ENCODE measurements at regions not wholly inside any gene's neighbourhood (a gene's known extent, or its start where the extent isn't known, plus 50 kb on each side); places are given as distances from the start of the nearest gene placed in this dataset.

DNA sequence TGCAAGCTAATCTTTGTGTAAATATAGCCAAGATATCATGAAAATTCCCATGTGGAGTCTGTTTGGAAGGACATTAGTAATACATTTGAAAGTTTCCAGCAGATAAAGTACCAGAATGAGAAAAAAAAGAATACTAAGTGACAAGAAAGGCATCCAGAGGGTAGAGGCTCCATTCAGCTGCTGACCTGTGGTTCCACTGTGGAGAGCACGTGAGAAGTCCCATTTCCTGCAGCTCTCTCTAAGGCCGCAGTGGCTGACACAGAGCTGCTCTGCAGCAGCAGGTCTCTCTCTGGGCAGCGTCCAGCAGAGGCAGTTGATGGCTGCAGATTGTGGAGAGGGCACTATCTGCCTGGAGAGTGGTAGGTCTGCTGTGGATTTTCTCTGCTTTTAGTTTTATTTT, 100.1 kb upstream of the TMEM72 start:
- no TSS peak for BruUV-seq (replicated peaks)
- no peak overlapping the region for H3K27ac Mint-ChIP-seq (ENCODE audit: unreplicated experiment)
- no peak for TF ChIP-seq CTCF (IDR thresholded peaks at IDR 0.05; ENCODE audit: unreplicated experiment)
- no peak overlapping the region for H3K4me3 Mint-ChIP-seq (ENCODE audit: low read depth, unreplicated experiment)
- intact Hi-C loops (cut with micrococcal nuclease; ENCODE audit: unreplicated experiment): no loop called here
- H3K36me3 Mint-ChIP-seq (ENCODE audit: insufficient read depth, unreplicated experiment): no peaks in the 10 kb centered on the region
- H3K4me1 Mint-ChIP-seq (ENCODE audit: low read depth, unreplicated experiment): no peaks in the 10 kb centered on the region
- no peaks in the 10 kb centered on the region for H3K27me3 Mint-ChIP-seq (ENCODE audit: unreplicated experiment)
- CTCF ChIA-PET: no interaction called here
- DNase-seq: no peak
- H3K9me3 Mint-ChIP-seq (ENCODE audit: low read depth, unreplicated experiment): no peaks in the 10 kb centered on the region

DNA sequence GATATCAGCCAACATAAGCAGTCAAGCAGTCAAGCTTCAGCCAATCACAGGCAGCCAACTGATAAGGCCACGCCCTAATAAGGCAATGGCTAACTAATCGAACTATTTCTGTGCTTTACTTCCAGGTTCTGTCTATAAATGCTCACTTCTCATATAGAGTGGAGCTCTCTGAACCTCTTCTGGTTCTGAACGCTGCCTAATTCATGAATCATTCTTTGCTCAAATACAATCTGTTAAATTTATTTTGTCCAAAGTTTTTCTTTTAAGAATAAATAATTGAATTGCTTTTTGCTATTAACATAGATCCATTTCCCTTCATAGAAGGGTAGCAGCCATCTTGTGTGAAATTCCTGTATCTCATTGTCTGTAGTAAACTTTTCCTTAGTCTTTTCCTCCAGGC, 97.9 kb upstream of the TMEM72 start:
- CTCF ChIA-PET: no interaction called here
- intact Hi-C loops (cut with micrococcal nuclease; ENCODE audit: unreplicated experiment): no loop called here
- Mint-ChIP-seq H3K9me3 (ENCODE audit: low read depth, unreplicated experiment) (no peaks in the 10 kb centered on the region), H3K36me3 (ENCODE audit: insufficient read depth, unreplicated experiment) (no peaks in the 10 kb centered on the region), H3K4me3 (ENCODE audit: low read depth, unreplicated experiment) (no peak overlapping the region), H3K27me3 (ENCODE audit: unreplicated experiment) (no peaks in the 10 kb centered on the region), H3K27ac (ENCODE audit: unreplicated experiment) (no peak overlapping the region), H3K4me1 (ENCODE audit: low read depth, unreplicated experiment) (no peaks in the 10 kb centered on the region)
- BruUV-seq (replicated peaks): no TSS peak
- TF ChIP-seq CTCF (IDR thresholded peaks at IDR 0.05; ENCODE audit: unreplicated experiment): no peak
- no peak for DNase-seq

- no peak for DNase-seq
- Mint-ChIP-seq H3K36me3 (ENCODE audit: insufficient read depth, unreplicated experiment) (no peaks in the 10 kb centered on the region), H3K9me3 (ENCODE audit: low read depth, unreplicated experiment) (no peaks in the 10 kb centered on the region), H3K27ac (ENCODE audit: unreplicated experiment) (no peak overlapping the region), H3K4me1 (ENCODE audit: low read depth, unreplicated experiment) (no peaks in the 10 kb centered on the region), H3K27me3 (ENCODE audit: unreplicated experiment) (no peaks in the 10 kb centered on the region), H3K4me3 (ENCODE audit: low read depth, unreplicated experiment) (no peak overlapping the region)
- BruUV-seq (replicated peaks): no TSS peak
- no peak for TF ChIP-seq CTCF (IDR thresholded peaks at IDR 0.05; ENCODE audit: unreplicated experiment)
- CTCF ChIA-PET: no interaction called here
- intact Hi-C loops (cut with micrococcal nuclease; ENCODE audit: unreplicated experiment): no loop called here
Measured at GRCh38 chr10:44814929-44815328, 96.2 kb upstream of the TMEM72 start.

GRCh38 chr10:44818041-44818649, 93.0 kb upstream of the TMEM72 start:
- CTCF ChIA-PET: no interaction called here
- Mint-ChIP-seq H3K36me3 (ENCODE audit: insufficient read depth, unreplicated experiment) (no peaks in the 10 kb centered on the region), H3K4me3 (ENCODE audit: low read depth, unreplicated experiment) (no peak overlapping the region), H3K4me1 (ENCODE audit: low read depth, unreplicated experiment) (no peaks in the 10 kb centered on the region), H3K27me3 (ENCODE audit: unreplicated experiment) (no peaks in the 10 kb centered on the region), H3K9me3 (ENCODE audit: low read depth, unreplicated experiment) (no peaks in the 10 kb centered on the region), H3K27ac (ENCODE audit: unreplicated experiment) (no peak overlapping the region)
- no peak for DNase-seq
- BruUV-seq (replicated peaks): no TSS peak
- intact Hi-C loops (cut with micrococcal nuclease; ENCODE audit: unreplicated experiment): no loop called here
- TF ChIP-seq CTCF (IDR thresholded peaks at IDR 0.05; ENCODE audit: unreplicated experiment): no peak

Data from Calu3 (cell line).